GM12878 (cell line): ENCODE measurements at regions not wholly inside any gene's neighbourhood (a gene's known extent, or its start where the extent isn't known, plus 50 kb on each side); places are given as distances from the start of the nearest gene placed in this dataset.

Source experiments
- ATAC-seq: fragments of 200-7000 bp; cut with Tn5 transposase; 3 replicates; pipeline ENCODE4 v1.9.1; 2020; ENCODE audit warnings: mild to moderate bottlenecking, moderate library complexity
- BruUV-seq: library from RNA; stranded (reverse); fragments of 400-500 nt; replicated peaks from 2 replicates; lab custom pipeline; 2021; lab: Mats Ljungman, UMichigan
- CTCF ChIA-PET: fragments of 300-600 bp; sonication (Branson Sonifier 250); formaldehyde crosslinking; extraction: SDS; loops from one replicate; lab custom pipeline; 2021; ENCODE audit warnings: inconsistent platforms; lab: Yijun Ruan, JAX
- POLR2A ChIA-PET: fragments of 350-600 bp; formaldehyde crosslinking; extraction: SDS; loops from one replicate; lab custom pipeline; 2021; ENCODE audit warnings: inconsistent platforms; lab: Charles Lee
- RAD21 ChIA-PET: fragments of 300-600 bp; sonication (Branson Sonifier 250); formaldehyde crosslinking; loops from one replicate; lab custom pipeline; 2023; ENCODE audit warnings: antibody characterized with exemption; ENCODE audit not compliant: unreplicated experiment; lab: Charles Lee
- SMC1A ChIA-PET: fragments of 300-600 bp; sonication (Branson Sonifier 250); formaldehyde crosslinking; loops from one replicate; lab custom pipeline; 2023; ENCODE audit not compliant: unreplicated experiment, uncharacterized antibody; lab: Charles Lee
- DNase-seq: peaks from one replicate; pipeline ENCODE4 v3.0.0-alpha.2; 2011; ENCODE audit warnings: low read depth, low spot score
- FAIRE-seq: peaks from 3 replicates; lab custom pipeline; 2011; peaks lifted over from hg19 to GRCh38; lab: Jason Lieb, UNC
- H2AFZ ChIP-seq: 2 replicates; pipeline ENCODE4 v1.6.0; 2011; ENCODE audit warnings: low read depth, low read length, control low read depth; ENCODE audit not compliant: control insufficient read depth
- H3K27ac ChIP-seq: 2 replicates; pipeline ENCODE4 v1.5.1; 2011; ENCODE audit warnings: control low read depth; ENCODE audit not compliant: control insufficient read depth, insufficient read depth
- H3K27me3 ChIP-seq, 2 experiments: replicated peaks in 1 of 2; 2 replicates each; pipeline versions ENCODE4 v1.6.0 to v1.6.1; 2011; ENCODE audit warnings: low read length in 1 of 2; ENCODE audit not compliant: control insufficient read depth in 2 of 2, insufficient read depth in 2 of 2
- H3K36me3 ChIP-seq, 2 experiments: 2 replicates each; pipeline ENCODE4 v1.5.1; 2011; ENCODE audit warnings: low read length in 1 of 2; ENCODE audit not compliant: control insufficient read depth in 2 of 2, insufficient read depth in 2 of 2
- H3K4me1 ChIP-seq: 2 replicates; pipeline ENCODE4 v1.6.1; 2011; ENCODE audit warnings: mild to moderate bottlenecking, low read length, moderate library complexity, mixed read lengths; ENCODE audit not compliant: control insufficient read depth, insufficient read depth
- H3K4me2 ChIP-seq: 2 replicates; pipeline ENCODE4 v1.6.0; 2011; ENCODE audit warnings: control low read depth; ENCODE audit not compliant: control insufficient read depth, insufficient read depth
- H3K4me3 ChIP-seq: fragments of 200-600 bp; sonication (generic); 2 replicates; pipeline ENCODE4 v1.5.1; 2016
- H3K79me2 ChIP-seq: 2 replicates; pipeline ENCODE4 v1.6.0; 2011; ENCODE audit warnings: low read length; ENCODE audit not compliant: control insufficient read depth, insufficient read depth
- H3K9ac ChIP-seq: 2 replicates; pipeline ENCODE4 v1.8.0; 2011; ENCODE audit warnings: low read length, control low read depth, mixed read lengths; ENCODE audit not compliant: control insufficient read depth, insufficient read depth
- H3K9me3 ChIP-seq: replicated peaks from 3 replicates; pipeline ENCODE4 v1.5.1; 2011; ENCODE audit warnings: mild to moderate bottlenecking, low read length; ENCODE audit not compliant: control insufficient read depth, insufficient read depth
- H4K20me1 ChIP-seq: 2 replicates; pipeline ENCODE4 v1.6.0; 2011; ENCODE audit not compliant: control insufficient read depth, insufficient read depth
- BCL3 ChIP-seq: IDR thresholded peaks from 2 replicates; pipeline ENCODE4 v1.6.1; 2011; ENCODE audit warnings: borderline replicate concordance, low read depth, mild to moderate bottlenecking, moderate library complexity, low read length; ENCODE audit not compliant: insufficient read depth, poor library complexity, severe bottlenecking
- BHLHE40 ChIP-seq, 2 experiments: fragments of 450-650 bp in 1 of 2; IDR thresholded peaks; 2 replicates each; pipeline ENCODE4 v1.6.1; 2011 to 2017; ENCODE audit warnings: low read depth in 2 of 2, borderline replicate concordance in 1 of 2, improper control_type of control experiment in 1 of 2, low read length in 1 of 2, mild to moderate bottlenecking in 1 of 2
- CREM ChIP-seq: IDR thresholded peaks from 2 replicates; pipeline ENCODE4 v1.6.1; 2014; ENCODE audit warnings: antibody characterized with exemption, low read depth
- NKRF ChIP-seq: fragments of 450-650 bp; conservative IDR thresholded peaks from 2 replicates; pipeline ENCODE4 v1.6.1; 2017; ENCODE audit warnings: mild to moderate bottlenecking, moderate library complexity
- PKNOX1 ChIP-seq: fragments of 450-650 bp; IDR thresholded peaks from 2 replicates; pipeline ENCODE4 v1.6.1; 2016; ENCODE audit warnings: mild to moderate bottlenecking
- POLR2A ChIP-seq: IDR thresholded peaks from 2 replicates; pipeline ENCODE4 v1.6.1; 2011; ENCODE audit warnings: low read depth, mild to moderate bottlenecking, low read length
- PRDM15 ChIP-seq: fragments of 450-650 bp; formaldehyde crosslinking; IDR thresholded peaks from 2 replicates; pipeline ENCODE4 v1.4.0; 2020; ENCODE audit warnings: mild to moderate bottlenecking, moderate library complexity
- TCF12 ChIP-seq: IDR thresholded peaks from 2 replicates; pipeline ENCODE4 v1.6.1; 2011; ENCODE audit warnings: low read depth, mild to moderate bottlenecking, low read length
- ZBED1 ChIP-seq: IDR thresholded peaks from 2 replicates; pipeline ENCODE4 v1.6.1; 2016; ENCODE audit warnings: borderline replicate concordance
- ZNF274 ChIP-seq: IDR thresholded peaks from one replicate; pipeline ENCODE4 v1.8.0; 2011; ENCODE audit not compliant: insufficient read length, insufficient read depth
- WGBS: methylation state at CpG from one replicate; pipeline ENCODE4 v1.1.6; 2016; ENCODE audit warnings: low lambda C conversion rate; ENCODE audit not compliant: insufficient replicate concordance, insufficient coverage; ENCODE audit errors: missing lambda C conversion rate; 5-methylcytosine and 5-hydroxymethylcytosine counted together
- in situ Hi-C: fragments of 300-500 bp; cut with MboI; formaldehyde crosslinking; loops from 9 replicates; pipeline ENCODE4 v1.14.3; 2018; ENCODE audit warnings: mixed read lengths
- intact Hi-C: fragments of 100-400 bp; cut with micrococcal nuclease; formaldehyde crosslinking; loops from one replicate; pipeline ENCODE4 v1.14.2; 2022; ENCODE audit not compliant: unreplicated experiment

- no peak for TF ChIP-seq PRDM15 (CRISPR knock-in tag)
- 0 out of 2 replicates have a peak, but pooled peaks have one; percentile 20 for TF ChIP-seq CREM
- TF ChIP-seq BCL3 = no peak
Observed at GRCh38 chr2:12032398-12032797, 286.0 kb downstream of the LPIN1 start (continued).

GRCh38 chr2:12032975-12033374 lies 286.5 kb downstream of the LPIN1 start:
- Histone ChIP-seq H4K20me1 (no peaks in the 10 kb centered on the region), H3K9me3 (no peaks in the 10 kb centered on the region; the same call in 2 of the 3 replicates), H3K4me3 (no peak overlapping the region), H2AFZ (no peak overlapping the region), H3K9ac (no peak overlapping the region), H3K27ac (peak overlapping the region; percentile 39; the same call in 1 of the 2 replicates), H3K36me3 (peaks cover 0 to 2% of the 10 kb centered on the region in 2 experiments; a peak in 1 of 4 replicates), H3K4me1 (peaks cover 44% of the 10 kb centered on the region), H3K4me2 (no peak overlapping the region), H3K27me3 (no peaks in the 10 kb centered on the region), H3K79me2 (no peaks in the 10 kb centered on the region)
- FAIRE-seq (no peak), DNase-seq (no peak), ATAC-seq (no peak)
- intact Hi-C loops = loop anchor here (1.0 to 5.0 kb wide), 4 partner anchors 24 to 206 kb away; no protein-coding TSS in a partner anchor
- WGBS = 50% methylated on average over 2 of the region's 2 CpGs
- ChIA-PET POLR2A (interaction anchor here (0.7 to 3.3 kb wide), 5 partner anchors 10 to 163 kb away, joined by 3 to 21 read pairs (median 5); no protein-coding TSS in a partner anchor), CTCF (interaction anchor here (1.1 to 4.2 kb wide), 12 partner anchors 11 to 684 kb away, joined by 3 to 47 read pairs (median 6); partner anchors contain the start of gene TRIB2), RAD21 (interaction anchor here (0.7 to 6.6 kb wide), 22 partner anchors 10 to 963 kb away, joined by 3 to 79 read pairs (median 4); no protein-coding TSS in a partner anchor), SMC1A (interaction anchor here (0.6 to 5.7 kb wide), 26 partner anchors 8 to 684 kb away, joined by 3 to 92 read pairs (median 4); partner anchors contain the start of gene TRIB2)
- in situ Hi-C loops = no loop called here
- BruUV-seq = no TSS peak
- TF ChIP-seq ZNF274 (no peak), TCF12 (no peak), NKRF (no peak), POLR2A (no peak), PKNOX1 (no peak), ZBED1 (no peak), BHLHE40 (IDR thresholded peaks at IDR 0.05; ENCODE audit: borderline replicate concordance in 1 of 2, low read depth in 2 of 2, low read length in 1 of 2) (no peak)
